GM23248 (cell line): ENCODE measurements at regions not wholly inside any gene's neighbourhood (a gene's known extent, or its start where the extent isn't known, plus 50 kb on each side); places are given as distances from the start of the nearest gene placed in this dataset.

ENCODE experiments used
- DNase-seq: peaks from one replicate; pipeline ENCODE4 v3.0.0-alpha.2; 2015
- H2AFZ ChIP-seq: fragments of 200-600 bp; sonication (generic); 2 replicates; pipeline ENCODE4 v1.6.1; 2016; ENCODE audit warnings: antibody characterized with exemption
- H3F3A ChIP-seq: fragments of 200-600 bp; sonication (generic); 2 replicates; pipeline ENCODE4 v1.6.1; 2016; ENCODE audit warnings: mild to moderate bottlenecking, antibody characterized with exemption, mixed run types; ENCODE audit not compliant: insufficient read depth
- H3K27ac ChIP-seq: fragments of 200-600 bp; sonication (generic); 2 replicates; pipeline ENCODE4 v1.5.1; 2016; ENCODE audit warnings: mild to moderate bottlenecking
- H3K27me3 ChIP-seq: fragments of 200-600 bp; sonication (generic); replicated peaks from 2 replicates; pipeline ENCODE4 v1.6.1; 2016; ENCODE audit warnings: mild to moderate bottlenecking; ENCODE audit not compliant: insufficient read depth
- H3K36me3 ChIP-seq: fragments of 200-600 bp; sonication (generic); 2 replicates; pipeline ENCODE4 v1.6.1; 2016; ENCODE audit warnings: low read depth, mild to moderate bottlenecking
- H3K4me1 ChIP-seq: fragments of 200-600 bp; sonication (generic); 2 replicates; pipeline ENCODE4 v1.6.1; 2016; ENCODE audit warnings: mild to moderate bottlenecking; ENCODE audit not compliant: insufficient read depth
- H3K4me2 ChIP-seq: fragments of 200-600 bp; sonication (generic); one replicate; pipeline ENCODE4 v1.6.1; 2016; ENCODE audit warnings: mild to moderate bottlenecking; ENCODE audit not compliant: unreplicated experiment
- H3K4me3 ChIP-seq: fragments of 200-600 bp; sonication (generic); 2 replicates; pipeline ENCODE4 v1.5.1; 2016; ENCODE audit warnings: mild to moderate bottlenecking
- H3K79me2 ChIP-seq: fragments of 200-600 bp; sonication (generic); 2 replicates; pipeline ENCODE4 v1.6.1; 2016; ENCODE audit warnings: mild to moderate bottlenecking; ENCODE audit not compliant: insufficient read depth
- H3K9ac ChIP-seq: fragments of 200-600 bp; sonication (generic); 2 replicates; pipeline ENCODE4 v1.6.1; 2016; ENCODE audit warnings: mild to moderate bottlenecking
- H3K9me2 ChIP-seq: fragments of 200-600 bp; sonication (generic); 2 replicates; pipeline ENCODE4 v1.6.1; 2016; ENCODE audit warnings: mixed run types, mild to moderate bottlenecking, moderate library complexity; ENCODE audit not compliant: insufficient read depth
- H3K9me3 ChIP-seq: fragments of 200-600 bp; sonication (generic); one replicate; pipeline ENCODE4 v1.6.1; 2017; ENCODE audit warnings: low read depth
- H4K20me1 ChIP-seq: fragments of 200-600 bp; sonication (generic); 2 replicates; pipeline ENCODE4 v1.6.0; 2016; ENCODE audit not compliant: insufficient read depth
- EZH2 ChIP-seq: fragments of 200-600 bp; sonication (generic); IDR thresholded peaks from 2 replicates; pipeline ENCODE4 v1.6.1; 2018; ENCODE audit warnings: antibody characterized with exemption, mild to moderate bottlenecking; ENCODE audit not compliant: insufficient read depth, poor library complexity, severe bottlenecking
- EZH2phosphoT487 ChIP-seq: fragments of 200-600 bp; sonication (generic); IDR thresholded peaks from 2 replicates; pipeline ENCODE4 v1.6.1; 2018; ENCODE audit warnings: antibody characterized with exemption, moderate library complexity, mild to moderate bottlenecking, low read depth; ENCODE audit not compliant: insufficient read depth
- WGBS, 2 experiments: methylation state at CpG; one replicate each; pipeline ENCODE4 v1.1.6; 2015 to 2017; ENCODE audit warnings: low lambda C conversion rate in 2 of 2, low coverage in 1 of 2; ENCODE audit errors: missing lambda C conversion rate in 2 of 2; 5-methylcytosine and 5-hydroxymethylcytosine counted together
- in situ Hi-C: fragments of 300-500 bp; cut with MboI; formaldehyde crosslinking; loops from 2 replicates; pipeline ENCODE4 v1.15.0; 2020

DNA sequence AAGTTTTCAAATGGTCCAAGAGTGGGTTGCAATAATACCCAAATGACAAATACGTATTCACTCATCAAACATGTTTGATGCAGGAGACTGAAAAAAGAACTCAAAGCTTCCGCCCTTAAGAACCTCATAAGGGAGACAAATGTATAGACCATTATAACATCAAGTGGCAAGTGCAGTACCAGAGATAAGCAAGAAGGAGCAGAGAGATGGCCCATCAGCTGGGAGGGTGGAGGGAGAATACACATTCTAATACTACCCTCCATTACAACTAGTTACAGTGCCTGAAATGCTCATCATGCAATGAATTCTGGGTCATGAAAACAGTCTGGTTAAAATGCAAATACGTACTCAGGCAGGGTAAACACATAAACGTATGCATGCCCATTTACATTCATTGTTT lies 304.0 kb downstream of the SHQ1 start:
- no peak overlapping the region for H3K27ac ChIP-seq
- no peak overlapping the region for H3K9ac ChIP-seq
- H3K79me2 ChIP-seq: no peaks in the 10 kb centered on the region
- no peak for DNase-seq
- H2AFZ ChIP-seq: no peak overlapping the region
- H3K27me3 ChIP-seq: 0 out of 2 replicates have a peak, but pooled peaks cover 3% of the 10 kb centered on the region
- no peaks in the 10 kb centered on the region for H3K9me2 ChIP-seq
- TF ChIP-seq EZH2phosphoT487: no peak
- no peaks in the 10 kb centered on the region for H3K9me3 ChIP-seq
- H3K36me3 ChIP-seq: no peaks in the 10 kb centered on the region
- H3K4me1 ChIP-seq: no peaks in the 10 kb centered on the region
- H3K4me3 ChIP-seq: no peak overlapping the region
- no peaks in the 10 kb centered on the region for H3F3A ChIP-seq
- no peak overlapping the region for H3K4me2 ChIP-seq
- WGBS, 2 experiments: 51 to 52% methylated on average over 4 of the region's 4 CpGs
- in situ Hi-C loops: no loop called here
- no peaks in the 10 kb centered on the region for H4K20me1 ChIP-seq

DNA sequence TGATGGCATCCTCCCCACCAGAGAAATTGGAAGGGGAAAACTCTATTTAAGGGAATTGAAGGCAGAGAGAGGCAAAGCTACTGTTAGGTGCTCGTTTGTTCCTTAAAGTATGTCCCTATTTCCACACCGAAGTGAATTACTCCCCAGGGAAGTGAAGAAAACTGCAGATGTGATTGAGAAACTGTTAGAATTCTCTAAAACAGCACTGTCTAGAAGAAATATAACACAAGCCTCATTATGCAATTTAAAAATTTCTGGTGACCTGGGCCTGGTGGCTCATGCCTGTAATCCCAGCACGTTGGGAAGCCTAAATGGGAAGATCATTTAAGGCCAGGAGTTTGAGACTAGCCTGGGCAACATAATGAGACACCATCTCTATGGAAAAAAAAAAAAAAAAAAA lies 305.0 kb downstream of the SHQ1 start:
- Histone ChIP-seq H4K20me1 (no peaks in the 10 kb centered on the region), H3K27me3 (0 out of 2 replicates have a peak, but pooled peaks cover 3% of the 10 kb centered on the region), H3K36me3 (no peaks in the 10 kb centered on the region), H3F3A (no peaks in the 10 kb centered on the region), H3K4me3 (no peak overlapping the region), H3K4me1 (no peaks in the 10 kb centered on the region), H3K79me2 (no peaks in the 10 kb centered on the region), H3K9me2 (no peaks in the 10 kb centered on the region), H3K9me3 (no peaks in the 10 kb centered on the region), H3K4me2 (no peak overlapping the region), H3K9ac (no peak overlapping the region), H2AFZ (no peak overlapping the region), H3K27ac (no peak overlapping the region)
- DNase-seq: no peak
- in situ Hi-C loops: no loop called here
- 48 to 63% methylated on average over 3 of the region's 3 CpGs for WGBS, 2 experiments
- TF ChIP-seq EZH2 (no peak), EZH2phosphoT487 (no peak)

DNA sequence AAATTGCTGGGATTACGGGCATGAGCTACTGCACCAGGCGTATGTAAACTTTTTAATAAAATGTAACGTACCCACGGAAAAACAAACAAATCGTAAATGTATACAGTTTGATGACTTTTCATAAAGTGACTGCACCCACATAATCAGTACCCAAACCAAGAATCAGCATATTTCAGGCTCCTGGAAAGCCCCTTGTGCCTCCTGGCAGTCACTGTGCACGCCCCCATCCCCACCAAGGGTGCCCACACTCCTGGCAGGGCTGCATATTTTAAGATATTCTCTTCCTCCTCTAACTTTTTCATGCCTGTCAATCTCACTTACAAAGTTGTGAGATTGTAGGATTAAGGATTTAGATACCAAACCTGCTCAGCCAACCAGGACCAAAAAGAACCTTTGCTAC lies 305.5 kb downstream of the SHQ1 start:
- 80 to 86% methylated on average over 6 of the region's 6 CpGs for WGBS, 2 experiments
- TF ChIP-seq EZH2 (no peak), EZH2phosphoT487 (no peak)
- no peak overlapping the region for H3K27ac ChIP-seq
- H4K20me1 ChIP-seq: no peaks in the 10 kb centered on the region
- H3K4me2 ChIP-seq: no peak overlapping the region
- no peak overlapping the region for H3K4me3 ChIP-seq
- no peaks in the 10 kb centered on the region for H3K36me3 ChIP-seq
- in situ Hi-C loops: no loop called here
- 0 out of 2 replicates have a peak, but pooled peaks cover 3% of the 10 kb centered on the region for H3K27me3 ChIP-seq
- no peaks in the 10 kb centered on the region for H3K9me2 ChIP-seq
- H3F3A ChIP-seq: no peaks in the 10 kb centered on the region
- H3K9ac ChIP-seq: no peak overlapping the region
- H3K79me2 ChIP-seq: no peaks in the 10 kb centered on the region
- no peak for DNase-seq
- no peaks in the 10 kb centered on the region for H3K4me1 ChIP-seq
- H2AFZ ChIP-seq: no peak overlapping the region
- no peaks in the 10 kb centered on the region for H3K9me3 ChIP-seq

DNA sequence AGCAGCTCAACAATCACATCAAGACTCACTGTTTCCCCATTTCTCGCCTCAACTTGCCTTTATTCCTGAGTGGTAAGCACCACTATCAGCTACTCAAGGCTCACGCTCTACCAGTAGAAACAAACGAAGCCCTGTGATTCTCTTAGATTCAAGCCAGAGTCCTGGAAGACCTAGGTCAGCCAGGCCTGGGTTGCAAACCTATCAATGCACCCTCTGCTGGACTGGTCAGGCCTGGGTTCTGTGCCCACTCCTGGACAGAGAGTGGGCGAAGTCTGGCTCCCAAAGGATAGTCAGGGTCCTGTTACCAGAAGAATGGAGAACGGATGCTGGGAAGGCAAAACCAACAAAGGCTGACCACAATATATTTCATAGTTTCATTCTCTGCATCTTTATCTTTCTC lies 308.4 kb downstream of the SHQ1 start:
- 64 to 73% methylated on average over 5 of the region's 5 CpGs for WGBS, 2 experiments
- DNase-seq: no peak
- Histone ChIP-seq H3K9me2 (no peaks in the 10 kb centered on the region), H3K36me3 (no peaks in the 10 kb centered on the region), H3K79me2 (no peaks in the 10 kb centered on the region), H3K4me1 (no peaks in the 10 kb centered on the region), H3K27ac (no peak overlapping the region), H3K4me3 (no peak overlapping the region), H3K9ac (no peak overlapping the region), H3K9me3 (no peaks in the 10 kb centered on the region), H3F3A (no peaks in the 10 kb centered on the region), H4K20me1 (no peaks in the 10 kb centered on the region), H3K27me3 (0 out of 2 replicates have a peak, but pooled peaks cover 3% of the 10 kb centered on the region), H3K4me2 (no peak overlapping the region), H2AFZ (no peak overlapping the region)
- in situ Hi-C loops: no loop called here
- no peak for TF ChIP-seq EZH2
- TF ChIP-seq EZH2phosphoT487: no peak

DNA sequence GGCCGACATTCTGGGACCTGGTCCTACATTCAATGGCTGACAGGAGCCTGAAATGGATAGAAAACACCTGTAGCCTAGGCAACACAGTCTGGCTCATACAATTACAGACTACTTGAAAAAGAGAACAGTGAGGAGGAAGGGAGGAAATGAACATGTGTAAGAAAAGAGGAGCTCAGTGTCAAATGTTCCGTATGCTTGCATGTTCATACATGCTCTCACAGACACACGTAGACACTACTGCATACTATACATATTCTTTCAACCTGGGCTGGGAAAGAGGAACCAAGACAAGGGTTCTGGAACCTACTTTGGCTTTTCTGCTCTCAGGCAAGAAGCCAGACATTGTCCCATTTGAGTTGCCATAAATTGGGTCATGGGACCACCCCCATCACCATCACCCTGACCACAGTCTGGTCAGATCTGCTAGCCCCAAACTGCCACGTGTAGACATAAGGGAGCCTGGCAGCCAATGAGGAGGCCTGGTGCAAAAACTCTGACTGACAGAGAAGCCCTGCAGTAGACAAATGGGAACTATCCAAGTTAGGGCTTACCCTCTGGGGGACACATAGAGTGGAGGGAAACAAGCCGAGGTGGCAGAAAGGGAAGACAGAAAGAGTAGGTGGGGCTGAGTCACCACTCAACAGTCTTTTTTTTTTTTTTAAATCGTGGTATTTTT lies 310.0 kb downstream of the SHQ1 start:
- Histone ChIP-seq H4K20me1 (no peaks in the 10 kb centered on the region), H3K9me2 (no peaks in the 10 kb centered on the region), H3K79me2 (no peaks in the 10 kb centered on the region), H3K9ac (no peak overlapping the region), H2AFZ (no peak overlapping the region), H3K4me2 (no peak overlapping the region), H3F3A (no peaks in the 10 kb centered on the region), H3K27me3 (0 out of 2 replicates have a peak, but pooled peaks cover 6% of the 10 kb centered on the region), H3K36me3 (no peaks in the 10 kb centered on the region), H3K9me3 (no peaks in the 10 kb centered on the region), H3K27ac (no peak overlapping the region), H3K4me1 (no peaks in the 10 kb centered on the region), H3K4me3 (no peak overlapping the region)
- 40 to 52% methylated on average over 6 of the region's 6 CpGs for WGBS, 2 experiments
- TF ChIP-seq EZH2: no peak
- no peak for TF ChIP-seq EZH2phosphoT487
- in situ Hi-C loops: no loop called here
- DNase-seq: no peak
